ENCODE measurements at regions not wholly inside any gene's neighbourhood (a gene's known extent, or its start where the extent isn't known, plus 50 kb on each side); places are given as distances from the start of the nearest gene placed in this dataset.

DNA sequence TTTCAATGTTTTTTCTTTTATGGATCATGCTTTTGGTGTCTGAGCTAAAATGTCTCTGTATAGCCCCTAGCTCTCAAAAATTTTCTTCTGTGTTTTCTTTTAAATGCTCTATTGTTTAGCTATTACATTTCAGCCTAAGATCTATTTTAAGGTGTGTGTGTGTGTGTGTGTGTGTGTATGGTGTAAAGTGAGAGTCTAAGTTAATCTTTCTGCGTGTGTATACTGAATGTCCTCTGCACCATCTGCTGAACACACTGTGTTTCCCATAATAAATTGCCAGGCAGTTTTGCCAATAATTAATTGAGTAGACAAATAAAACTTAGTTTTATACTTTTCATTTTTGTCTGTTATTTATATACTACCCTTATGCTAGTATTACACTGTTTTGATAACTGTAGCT is 2096.3 kb upstream of the C9orf72 start (continued):
- no peak for TF ChIP-seq ZNF274 (IDR thresholded peaks at IDR 0.05; ENCODE audit: borderline replicate concordance, extremely low read depth, low read length)

DNA sequence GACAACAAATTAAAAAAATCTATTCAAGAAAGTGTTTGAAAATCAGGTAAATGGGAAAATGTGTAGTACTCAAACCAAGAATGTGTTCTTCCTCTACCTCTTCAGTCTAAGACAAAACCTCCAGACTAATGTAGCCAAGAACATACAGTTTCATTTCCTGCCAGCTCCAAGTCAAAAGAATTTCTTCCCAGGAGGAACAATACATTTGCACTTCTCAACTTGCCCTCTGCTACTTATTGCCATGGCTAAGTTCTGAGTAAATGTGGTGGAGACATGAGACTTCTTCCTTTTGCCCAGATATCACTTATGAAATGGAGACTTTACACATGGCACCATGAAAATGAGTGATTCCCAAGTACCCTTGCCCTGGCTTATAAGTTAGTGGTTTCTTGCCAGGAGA is 2112.2 kb upstream of the C9orf72 start:
- Histone ChIP-seq H2BK5ac (ENCODE audit: low read depth, low read length) (no peak overlapping the region), H4K91ac (replicated peaks; ENCODE audit: insufficient read length, low read length) (no peak overlapping the region), H3K56ac (replicated peaks; ENCODE audit: insufficient read length, low read depth, low read length) (no peak overlapping the region), H3K4ac (replicated peaks; ENCODE audit: insufficient read length, low read depth, low read length) (no peak overlapping the region), H2BK120ac (replicated peaks; ENCODE audit: low read depth, low read length) (no peak overlapping the region), H3K27me3 (replicated peaks in 1 of 4; ENCODE audit: control insufficient read depth in 3 of 4, extremely low read depth in 1 of 4, insufficient read depth in 3 of 4, low read length in 3 of 4) (no peaks in the 10 kb centered on the region), H2BK12ac (ENCODE audit: low read depth, low read length) (no peak overlapping the region), H3K9ac (replicated peaks in 1 of 4; ENCODE audit: extremely low read depth in 1 of 4, low read depth in 3 of 4, low read length in 3 of 4) (no peak overlapping the region), H2BK15ac (ENCODE audit: low read length) (no peak overlapping the region), H2AFZ (ENCODE audit: low read length) (0 out of 2 replicates have a peak overlapping the region, but pooled peaks have one; percentile 0), H3K27ac (ENCODE audit: low read depth, low read length) (no peak overlapping the region), H4K8ac (ENCODE audit: extremely low read depth, insufficient read depth, low read length) (no peak overlapping the region), H3K14ac (ENCODE audit: insufficient read length) (no peak overlapping the region), H2AK5ac (ENCODE audit: low read depth, low read length) (no peak overlapping the region), H4K5ac (ENCODE audit: insufficient read length, low read depth, low read length) (no peak overlapping the region), H3K79me1 (ENCODE audit: low read depth, low read length) (no peaks in the 10 kb centered on the region), H3K23me2 (ENCODE audit: low read depth, low read length) (no peaks in the 10 kb centered on the region), H3K4me1 (replicated peaks in 1 of 4; ENCODE audit: control insufficient read depth in 3 of 4, insufficient read depth in 4 of 4, low read length in 3 of 4) (no peaks in the 10 kb centered on the region), H3K36me3 (ENCODE audit: control insufficient read depth in 2 of 4, insufficient read depth in 4 of 4, low read length in 3 of 4) (no peaks in the 10 kb centered on the region), H3K23ac (ENCODE audit: insufficient read length) (no peak overlapping the region), H3K9me3 (ENCODE audit: insufficient read depth in 2 of 2, low read depth in 1 of 2, low read length in 1 of 2) (no peaks in the 10 kb centered on the region), H2BK20ac (ENCODE audit: low read length) (no peak overlapping the region), H3K4me2 (ENCODE audit: insufficient read depth in 1 of 2, low read depth in 2 of 2, low read length in 2 of 2) (no peak overlapping the region), H3K4me3 (ENCODE audit: extremely low read depth in 1 of 4, insufficient read depth in 2 of 4, low read depth in 3 of 4, low read length in 4 of 4) (no peak overlapping the region), H3K18ac (ENCODE audit: extremely low read depth, low read length) (no peak overlapping the region), H4K20me1 (replicated peaks in 1 of 2; ENCODE audit: control insufficient read depth in 1 of 2, insufficient read depth in 2 of 2, low read length in 2 of 2) (no peaks in the 10 kb centered on the region), H3K79me2 (ENCODE audit: control insufficient read depth in 1 of 2, insufficient read depth in 2 of 2, low read length in 2 of 2) (no peaks in the 10 kb centered on the region)
- ChIA-PET CTCF (ENCODE audit: partially characterized antibody) (no interaction called here), POLR2A (ENCODE audit: partially characterized antibody) (no interaction called here)
- FAIRE-seq, result no peak
- TF ChIP-seq RAD21 (IDR thresholded peaks at IDR 0.05 in 1 of 2, conservative IDR thresholded peaks at IDR 0.05 in 1 of 2; ENCODE audit: low read depth in 2 of 2, low read length in 2 of 2), result no peak
- TF ChIP-seq TAF7 (optimal IDR thresholded peaks at IDR 0.05; ENCODE audit: borderline replicate concordance, low read depth, low read length), result no peak
- no peak for TF ChIP-seq HDAC6 (IDR thresholded peaks at IDR 0.05; ENCODE audit: low read depth, low read length)
- TF ChIP-seq, protein P1, sequence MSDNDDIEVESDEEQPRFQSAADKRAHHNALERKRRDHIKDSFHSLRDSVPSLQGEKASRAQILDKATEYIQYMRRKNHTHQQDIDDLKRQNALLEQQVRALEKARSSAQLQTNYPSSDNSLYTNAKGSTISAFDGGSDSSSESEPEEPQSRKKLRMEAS (IDR thresholded peaks at IDR 0.05), result no peak
- TF ChIP-seq KDM4A (IDR thresholded peaks at IDR 0.05; ENCODE audit: low read depth, low read length, severe bottlenecking), result no peak
- no peak for DNase-seq (ENCODE audit: low read depth in 1 of 2, low spot score in 2 of 2)
